ENCODE measurements at regions not wholly inside any gene's neighbourhood (a gene's known extent, or its start where the extent isn't known, plus 50 kb on each side); places are given as distances from the start of the nearest gene placed in this dataset.
A peak's percentile ranks its signal among the peaks of the same experiment; 100 is the strongest.

DNA sequence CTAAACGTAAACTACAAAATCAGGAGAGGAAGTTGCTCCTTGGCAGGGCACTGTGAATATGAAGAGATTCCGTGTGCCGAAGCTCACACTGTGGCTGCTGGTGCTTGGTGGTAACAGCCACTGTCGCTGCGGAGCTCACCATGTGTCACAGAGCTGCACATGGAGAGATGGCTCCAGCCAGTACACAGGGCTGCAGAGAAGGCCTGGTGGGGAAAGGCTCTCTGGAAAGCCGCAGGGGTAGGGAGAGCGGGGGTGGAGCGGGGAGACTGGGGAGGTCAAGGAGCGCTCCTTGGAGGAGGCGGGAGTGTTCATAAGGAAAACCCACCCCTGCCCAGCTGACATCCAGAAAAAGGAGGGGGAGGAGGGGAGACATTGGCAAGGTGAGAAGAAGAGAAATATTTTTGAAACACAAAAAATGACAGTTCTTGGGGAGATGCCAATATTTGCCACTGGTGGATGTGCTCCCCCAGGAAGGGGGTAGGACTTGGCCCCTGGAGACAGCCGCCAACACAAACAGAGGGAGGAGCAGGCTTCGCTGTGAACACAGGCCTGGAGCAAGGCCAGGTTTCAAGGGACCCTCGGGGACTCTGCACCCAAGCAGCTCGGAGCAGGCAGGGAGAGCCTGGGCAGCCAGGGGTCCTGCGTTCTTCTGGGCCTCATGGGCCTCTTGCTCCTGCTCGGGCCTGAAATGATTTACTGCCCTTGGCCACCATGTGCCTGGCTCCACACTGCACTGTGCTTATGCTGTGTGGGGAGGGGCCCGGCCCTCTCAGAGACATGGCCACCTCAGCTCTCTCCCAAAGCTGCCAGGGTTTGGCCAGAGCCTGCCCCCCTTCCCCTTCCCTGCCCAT lies 102.6 kb upstream of the GLI2 start (continued):
- no peak for TF ChIP-seq XBP1 (CRISPR knock-in tag; IDR thresholded peaks at IDR 0.05)
- 0 out of 2 replicates have a peak, but pooled peaks have one; percentile 79 for TF ChIP-seq ZNF572 (CRISPR knock-in tag; IDR thresholded peaks at IDR 0.05)
- TF ChIP-seq ATAD3A (CRISPR knock-in tag; IDR thresholded peaks at IDR 0.05) = no peak
- no peak; the same call in 1 of the 2 replicates for TF ChIP-seq ZNF441 (CRISPR knock-in tag; IDR thresholded peaks at IDR 0.05; ENCODE audit: borderline replicate concordance)
- TF ChIP-seq ZNF616 (CRISPR knock-in tag; IDR thresholded peaks at IDR 0.05; ENCODE audit: low read depth) = no peak
- TF ChIP-seq TBX3 (IDR thresholded peaks at IDR 0.05; ENCODE audit: borderline replicate concordance) = no peak
- no peak for TF ChIP-seq ZNF598 (CRISPR knock-in tag; IDR thresholded peaks at IDR 0.05; ENCODE audit: borderline replicate concordance)
- TF ChIP-seq PPARG (CRISPR knock-in tag; conservative IDR thresholded peaks at IDR 0.05) = 0 out of 2 replicates have a peak, but pooled peaks have one; percentile 16
- TF ChIP-seq TEAD2 (CRISPR knock-in tag; IDR thresholded peaks at IDR 0.05) = no peak
- TF ChIP-seq ASH2L (IDR thresholded peaks at IDR 0.05; ENCODE audit: insufficient read length, low read depth, low read length) = no peak
- no peak for TF ChIP-seq ZNF383 (CRISPR knock-in tag; IDR thresholded peaks at IDR 0.05; ENCODE audit: borderline replicate concordance)
- no peak for TF ChIP-seq ZNF777 (CRISPR knock-in tag; IDR thresholded peaks at IDR 0.05)
- no peak for TF ChIP-seq ISX (CRISPR knock-in tag; conservative IDR thresholded peaks at IDR 0.05)
- no peak for TF ChIP-seq NR2C2 (CRISPR knock-in tag; IDR thresholded peaks at IDR 0.05; ENCODE audit: borderline replicate concordance)
- TF ChIP-seq ZNF44 (CRISPR knock-in tag; IDR thresholded peaks at IDR 0.05) = no peak
- TF ChIP-seq KDM5B (CRISPR knock-in tag; IDR thresholded peaks at IDR 0.05; ENCODE audit: borderline replicate concordance) = 0 out of 2 replicates have a peak, but pooled peaks have one; percentile 22
- TF ChIP-seq, protein P1, sequence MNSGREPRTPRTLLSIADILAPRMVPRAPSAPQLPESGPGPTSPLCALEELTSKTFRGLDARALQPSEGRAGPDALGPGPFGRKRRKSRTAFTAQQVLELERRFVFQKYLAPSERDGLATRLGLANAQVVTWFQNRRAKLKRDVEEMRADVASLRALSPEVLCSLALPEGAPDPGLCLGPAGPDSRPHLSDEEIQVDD (CRISPR knock-in tag; IDR thresholded peaks at IDR 0.05; ENCODE audit: borderline replicate concordance) = no peak
- TF ChIP-seq, protein P2, sequence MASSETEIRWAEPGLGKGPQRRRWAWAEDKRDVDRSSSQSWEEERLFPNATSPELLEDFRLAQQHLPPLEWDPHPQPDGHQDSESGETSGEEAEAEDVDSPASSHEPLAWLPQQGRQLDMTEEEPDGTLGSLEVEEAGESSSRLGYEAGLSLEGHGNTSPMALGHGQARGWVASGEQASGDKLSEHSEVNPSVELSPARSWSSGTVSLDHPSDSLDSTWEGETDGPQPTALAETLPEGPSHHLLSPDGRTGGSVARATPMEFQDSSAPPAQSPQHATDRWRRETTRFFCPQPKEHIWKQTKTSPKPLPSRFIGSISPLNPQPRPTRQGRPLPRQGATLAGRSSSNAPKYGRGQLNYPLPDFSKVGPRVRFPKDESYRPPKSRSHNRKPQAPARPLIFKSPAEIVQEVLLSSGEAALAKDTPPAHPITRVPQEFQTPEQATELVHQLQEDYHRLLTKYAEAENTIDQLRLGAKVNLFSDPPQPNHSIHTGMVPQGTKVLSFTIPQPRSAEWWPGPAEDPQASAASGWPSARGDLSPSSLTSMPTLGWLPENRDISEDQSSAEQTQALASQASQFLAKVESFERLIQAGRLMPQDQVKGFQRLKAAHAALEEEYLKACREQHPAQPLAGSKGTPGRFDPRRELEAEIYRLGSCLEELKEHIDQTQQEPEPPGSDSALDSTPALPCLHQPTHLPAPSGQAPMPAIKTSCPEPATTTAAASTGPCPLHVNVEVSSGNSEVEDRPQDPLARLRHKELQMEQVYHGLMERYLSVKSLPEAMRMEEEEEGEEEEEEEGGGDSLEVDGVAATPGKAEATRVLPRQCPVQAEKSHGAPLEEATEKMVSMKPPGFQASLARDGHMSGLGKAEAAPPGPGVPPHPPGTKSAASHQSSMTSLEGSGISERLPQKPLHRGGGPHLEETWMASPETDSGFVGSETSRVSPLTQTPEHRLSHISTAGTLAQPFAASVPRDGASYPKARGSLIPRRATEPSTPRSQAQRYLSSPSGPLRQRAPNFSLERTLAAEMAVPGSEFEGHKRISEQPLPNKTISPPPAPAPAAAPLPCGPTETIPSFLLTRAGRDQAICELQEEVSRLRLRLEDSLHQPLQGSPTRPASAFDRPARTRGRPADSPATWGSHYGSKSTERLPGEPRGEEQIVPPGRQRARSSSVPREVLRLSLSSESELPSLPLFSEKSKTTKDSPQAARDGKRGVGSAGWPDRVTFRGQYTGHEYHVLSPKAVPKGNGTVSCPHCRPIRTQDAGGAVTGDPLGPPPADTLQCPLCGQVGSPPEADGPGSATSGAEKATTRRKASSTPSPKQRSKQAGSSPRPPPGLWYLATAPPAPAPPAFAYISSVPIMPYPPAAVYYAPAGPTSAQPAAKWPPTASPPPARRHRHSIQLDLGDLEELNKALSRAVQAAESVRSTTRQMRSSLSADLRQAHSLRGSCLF (CRISPR knock-in tag; IDR thresholded peaks at IDR 0.05; ENCODE audit: borderline replicate concordance) = no peak
- no peak for TF ChIP-seq GTF2F1 (IDR thresholded peaks at IDR 0.05; ENCODE audit: low read length)
- TF ChIP-seq, protein P3, sequence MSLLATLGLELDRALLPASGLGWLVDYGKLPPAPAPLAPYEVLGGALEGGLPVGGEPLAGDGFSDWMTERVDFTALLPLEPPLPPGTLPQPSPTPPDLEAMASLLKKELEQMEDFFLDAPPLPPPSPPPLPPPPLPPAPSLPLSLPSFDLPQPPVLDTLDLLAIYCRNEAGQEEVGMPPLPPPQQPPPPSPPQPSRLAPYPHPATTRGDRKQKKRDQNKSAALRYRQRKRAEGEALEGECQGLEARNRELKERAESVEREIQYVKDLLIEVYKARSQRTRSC (CRISPR knock-in tag; IDR thresholded peaks at IDR 0.05; ENCODE audit: low read depth) = no peak
- no peak for TF ChIP-seq ZNF629 (CRISPR knock-in tag; conservative IDR thresholded peaks at IDR 0.05)
- TF ChIP-seq ZNF75D (CRISPR knock-in tag; IDR thresholded peaks at IDR 0.05; ENCODE audit: borderline replicate concordance) = no peak
- TF ChIP-seq YEATS4 (CRISPR knock-in tag; IDR thresholded peaks at IDR 0.05; ENCODE audit: borderline replicate concordance) = no peak
- no peak for TF ChIP-seq ZNF24 (IDR thresholded peaks at IDR 0.05)
- no peak for TF ChIP-seq FOXA1 (IDR thresholded peaks at IDR 0.05)
- 0 out of 2 replicates have a peak, but pooled peaks have one; percentile 19 for TF ChIP-seq FOXA1 (CRISPR knock-in tag; IDR thresholded peaks at IDR 0.05)
